CD4-positive, alpha-beta T cell treated with Interleukin-15 for 4 hours (primary cell): ENCODE measurements at regions not wholly inside any gene's neighbourhood (a gene's known extent, or its start where the extent isn't known, plus 50 kb on each side); places are given as distances from the start of the nearest gene placed in this dataset.

ENCODE experiments used
- DNase-seq: peaks from one replicate; pipeline ENCODE4 v3.0.0-alpha.2; 2020; ENCODE audit warnings: low spot score

GRCh38 chr16:82405736-82406135 lies 221.0 kb upstream of the CDH13 start:
- no peak for DNase-seq

GRCh38 chr16:82404586-82405315 lies 222.0 kb upstream of the CDH13 start:
- DNase-seq: no peak

GRCh38 chr16:82402665-82403218 lies 224.0 kb upstream of the CDH13 start:
- DNase-seq: no peak

- DNase-seq: no peak
Observed at GRCh38 chr16:82400046-82400445, 226.7 kb upstream of the CDH13 start.

GRCh38 chr16:82396509-82396908 lies 226.5 kb upstream of the MPHOSPH6 start:
- DNase-seq: no peak

GRCh38 chr16:82395212-82395611 lies 225.2 kb upstream of the MPHOSPH6 start:
- no peak for DNase-seq

- no peak for DNase-seq
Observed at GRCh38 chr16:82391690-82392089, 221.7 kb upstream of the MPHOSPH6 start.

- no peak for DNase-seq
Observed at GRCh38 chr16:82389956-82390650, 220.1 kb upstream of the MPHOSPH6 start.

- DNase-seq: no peak
Observed at GRCh38 chr16:82386761-82387160, 216.7 kb upstream of the MPHOSPH6 start.

- no peak for DNase-seq
Observed at GRCh38 chr16:82384949-82385348, 214.9 kb upstream of the MPHOSPH6 start.

GRCh38 chr16:82384017-82384416 lies 214.0 kb upstream of the MPHOSPH6 start:
- no peak for DNase-seq

GRCh38 chr16:82382521-82382920 lies 212.5 kb upstream of the MPHOSPH6 start:
- DNase-seq: no peak

- no peak for DNase-seq
Observed at GRCh38 chr16:82379551-82379950, 209.5 kb upstream of the MPHOSPH6 start.

GRCh38 chr16:82373976-82374375 lies 204.0 kb upstream of the MPHOSPH6 start:
- no peak for DNase-seq

GRCh38 chr16:82370282-82370681 lies 200.3 kb upstream of the MPHOSPH6 start:
- no peak for DNase-seq

GRCh38 chr16:82368041-82368440 lies 198.0 kb upstream of the MPHOSPH6 start:
- DNase-seq: no peak

GRCh38 chr16:82366462-82366861 lies 196.4 kb upstream of the MPHOSPH6 start:
- DNase-seq: no peak

GRCh38 chr16:82364690-82365089 lies 194.7 kb upstream of the MPHOSPH6 start:
- no peak for DNase-seq

GRCh38 chr16:82363026-82363816 lies 193.2 kb upstream of the MPHOSPH6 start:
- DNase-seq: no peak

- DNase-seq: no peak
Observed at GRCh38 chr16:82361885-82362284, 191.9 kb upstream of the MPHOSPH6 start.

GRCh38 chr16:82360024-82360783 lies 190.2 kb upstream of the MPHOSPH6 start:
- no peak for DNase-seq
